GM12878 (cell line): ENCODE measurements at regions not wholly inside any gene's neighbourhood (a gene's known extent, or its start where the extent isn't known, plus 50 kb on each side); places are given as distances from the start of the nearest gene placed in this dataset.
A peak's percentile ranks its signal among the peaks of the same experiment; 100 is the strongest.

Experiments used
- ATAC-seq: fragments of 200-7000 bp; cut with Tn5 transposase; 3 replicates; pipeline ENCODE4 v1.9.1; 2020; ENCODE audit warnings: mild to moderate bottlenecking, moderate library complexity
- BruUV-seq: library from RNA; stranded (reverse); fragments of 400-500 nt; replicated peaks from 2 replicates; lab custom pipeline; 2021; lab: Mats Ljungman, UMichigan
- CTCF ChIA-PET: fragments of 300-600 bp; sonication (Branson Sonifier 250); formaldehyde crosslinking; extraction: SDS; loops from one replicate; lab custom pipeline; 2021; ENCODE audit warnings: inconsistent platforms; lab: Yijun Ruan, JAX
- POLR2A ChIA-PET: fragments of 350-600 bp; formaldehyde crosslinking; extraction: SDS; loops from one replicate; lab custom pipeline; 2021; ENCODE audit warnings: inconsistent platforms; lab: Charles Lee
- RAD21 ChIA-PET: fragments of 300-600 bp; sonication (Branson Sonifier 250); formaldehyde crosslinking; loops from one replicate; lab custom pipeline; 2023; ENCODE audit warnings: antibody characterized with exemption; ENCODE audit not compliant: unreplicated experiment; lab: Charles Lee
- SMC1A ChIA-PET: fragments of 300-600 bp; sonication (Branson Sonifier 250); formaldehyde crosslinking; loops from one replicate; lab custom pipeline; 2023; ENCODE audit not compliant: unreplicated experiment, uncharacterized antibody; lab: Charles Lee
- DNase-seq: peaks from one replicate; pipeline ENCODE4 v3.0.0-alpha.2; 2011; ENCODE audit warnings: low read depth, low spot score
- FAIRE-seq: peaks from 3 replicates; lab custom pipeline; 2011; peaks lifted over from hg19 to GRCh38; lab: Jason Lieb, UNC
- H2AFZ ChIP-seq: 2 replicates; pipeline ENCODE4 v1.6.0; 2011; ENCODE audit warnings: low read depth, low read length, control low read depth; ENCODE audit not compliant: control insufficient read depth
- H3K27ac ChIP-seq: 2 replicates; pipeline ENCODE4 v1.5.1; 2011; ENCODE audit warnings: control low read depth; ENCODE audit not compliant: control insufficient read depth, insufficient read depth
- H3K27me3 ChIP-seq, 2 experiments: replicated peaks in 1 of 2; 2 replicates each; pipeline versions ENCODE4 v1.6.0 to v1.6.1; 2011; ENCODE audit warnings: low read length in 1 of 2; ENCODE audit not compliant: control insufficient read depth in 2 of 2, insufficient read depth in 2 of 2
- H3K36me3 ChIP-seq, 2 experiments: 2 replicates each; pipeline ENCODE4 v1.5.1; 2011; ENCODE audit warnings: low read length in 1 of 2; ENCODE audit not compliant: control insufficient read depth in 2 of 2, insufficient read depth in 2 of 2
- H3K4me1 ChIP-seq: 2 replicates; pipeline ENCODE4 v1.6.1; 2011; ENCODE audit warnings: mild to moderate bottlenecking, low read length, moderate library complexity, mixed read lengths; ENCODE audit not compliant: control insufficient read depth, insufficient read depth
- H3K4me2 ChIP-seq: 2 replicates; pipeline ENCODE4 v1.6.0; 2011; ENCODE audit warnings: control low read depth; ENCODE audit not compliant: control insufficient read depth, insufficient read depth
- H3K4me3 ChIP-seq: fragments of 200-600 bp; sonication (generic); 2 replicates; pipeline ENCODE4 v1.5.1; 2016
- H3K79me2 ChIP-seq: 2 replicates; pipeline ENCODE4 v1.6.0; 2011; ENCODE audit warnings: low read length; ENCODE audit not compliant: control insufficient read depth, insufficient read depth
- H3K9ac ChIP-seq: 2 replicates; pipeline ENCODE4 v1.8.0; 2011; ENCODE audit warnings: low read length, control low read depth, mixed read lengths; ENCODE audit not compliant: control insufficient read depth, insufficient read depth
- H3K9me3 ChIP-seq: replicated peaks from 3 replicates; pipeline ENCODE4 v1.5.1; 2011; ENCODE audit warnings: mild to moderate bottlenecking, low read length; ENCODE audit not compliant: control insufficient read depth, insufficient read depth
- H4K20me1 ChIP-seq: 2 replicates; pipeline ENCODE4 v1.6.0; 2011; ENCODE audit not compliant: control insufficient read depth, insufficient read depth
- BHLHE40 ChIP-seq, 2 experiments: fragments of 450-650 bp in 1 of 2; IDR thresholded peaks; 2 replicates each; pipeline ENCODE4 v1.6.1; 2011 to 2017; ENCODE audit warnings: low read depth in 2 of 2, borderline replicate concordance in 1 of 2, improper control_type of control experiment in 1 of 2, low read length in 1 of 2, mild to moderate bottlenecking in 1 of 2
- CHD4 ChIP-seq: fragments of 200-600 bp; sonication (generic); IDR thresholded peaks from 2 replicates; pipeline ENCODE4 v1.6.1; 2016; ENCODE audit warnings: mild to moderate bottlenecking
- DPF2 ChIP-seq: fragments of 450-650 bp; IDR thresholded peaks from 2 replicates; pipeline ENCODE4 v1.6.1; 2017; ENCODE audit warnings: mild to moderate bottlenecking
- EED ChIP-seq: sonication (generic); IDR thresholded peaks from 2 replicates; pipeline ENCODE4 v1.6.1; 2016; ENCODE audit warnings: antibody characterized with exemption, low read depth
- ELK1 ChIP-seq: IDR thresholded peaks from 2 replicates; pipeline ENCODE4 v1.6.1; 2012; ENCODE audit warnings: low read depth, low read length, improper control_type of control experiment
- HCFC1 ChIP-seq: fragments of 150-350 bp; IDR thresholded peaks from 2 replicates; pipeline ENCODE4 v1.6.1; 2014; ENCODE audit warnings: low read length
- HDAC2 ChIP-seq: fragments of 200-600 bp; sonication (generic); IDR thresholded peaks from 2 replicates; pipeline ENCODE4 v1.6.1; 2017
- HDGF ChIP-seq: fragments of 450-650 bp; IDR thresholded peaks from 2 replicates; pipeline ENCODE4 v1.6.1; 2016; ENCODE audit warnings: antibody characterized with exemption
- LARP7 ChIP-seq: fragments of 450-650 bp; IDR thresholded peaks from 2 replicates; pipeline ENCODE4 v1.6.1; 2017; ENCODE audit warnings: mild to moderate bottlenecking
- MEF2A ChIP-seq: IDR thresholded peaks from 2 replicates; pipeline ENCODE4 v1.6.1; 2011; ENCODE audit warnings: low read depth, mild to moderate bottlenecking, low read length, moderate library complexity; ENCODE audit not compliant: insufficient read depth
- POLR2AphosphoS2 ChIP-seq: IDR thresholded peaks from 2 replicates; pipeline ENCODE4 v1.6.1; 2011; ENCODE audit warnings: low read depth, mild to moderate bottlenecking, low read length, improper control_type of control experiment, moderate library complexity
- POU2F2 ChIP-seq: IDR thresholded peaks from 3 replicates; pipeline ENCODE4 v1.6.1; 2011; ENCODE audit warnings: low read depth, mild to moderate bottlenecking, low read length, borderline replicate concordance
- RFX5 ChIP-seq: IDR thresholded peaks from 2 replicates; pipeline ENCODE4 v1.6.1; 2011; ENCODE audit warnings: low read depth, low read length, improper control_type of control experiment
- RUNX3 ChIP-seq: IDR thresholded peaks from 2 replicates; pipeline ENCODE4 v1.6.1; 2012; ENCODE audit warnings: low read length, inconsistent platforms
- SIN3A ChIP-seq: IDR thresholded peaks from 2 replicates; pipeline ENCODE4 v1.6.1; 2012; ENCODE audit warnings: low read depth, low read length, improper control_type of control experiment
- SIX5 ChIP-seq: IDR thresholded peaks from 2 replicates; pipeline ENCODE4 v1.6.1; 2011; ENCODE audit warnings: mild to moderate bottlenecking, low read depth, low read length, moderate library complexity; ENCODE audit not compliant: severe bottlenecking
- SREBF2 ChIP-seq: IDR thresholded peaks from 2 replicates; pipeline ENCODE4 v1.6.1; 2012; ENCODE audit warnings: mild to moderate bottlenecking, low read length
- SRF ChIP-seq, 2 experiments: IDR thresholded peaks; 2 replicates each; pipeline ENCODE4 v1.6.1; 2011; ENCODE audit warnings: low read depth in 2 of 2, low read length in 2 of 2, mild to moderate bottlenecking in 1 of 2, moderate library complexity in 1 of 2
- ZNF274 ChIP-seq: IDR thresholded peaks from one replicate; pipeline ENCODE4 v1.8.0; 2011; ENCODE audit not compliant: insufficient read length, insufficient read depth
- WGBS: methylation state at CpG from one replicate; pipeline ENCODE4 v1.1.6; 2016; ENCODE audit warnings: low lambda C conversion rate; ENCODE audit not compliant: insufficient replicate concordance, insufficient coverage; ENCODE audit errors: missing lambda C conversion rate; 5-methylcytosine and 5-hydroxymethylcytosine counted together
- in situ Hi-C: fragments of 300-500 bp; cut with MboI; formaldehyde crosslinking; loops from 9 replicates; pipeline ENCODE4 v1.14.3; 2018; ENCODE audit warnings: mixed read lengths
- intact Hi-C: fragments of 100-400 bp; cut with micrococcal nuclease; formaldehyde crosslinking; loops from one replicate; pipeline ENCODE4 v1.14.2; 2022; ENCODE audit not compliant: unreplicated experiment
- TF ChIP-seq, protein P1 (sequence below): fragments of 450-650 bp; IDR thresholded peaks from 2 replicates; pipeline ENCODE4 v1.6.1; 2017; ENCODE audit warnings: mild to moderate bottlenecking, moderate library complexity
- TF ChIP-seq, protein P2 (sequence below): fragments of 450-650 bp; IDR thresholded peaks from 2 replicates; pipeline ENCODE4 v1.6.1; 2017; ENCODE audit warnings: borderline replicate concordance

DNA sequence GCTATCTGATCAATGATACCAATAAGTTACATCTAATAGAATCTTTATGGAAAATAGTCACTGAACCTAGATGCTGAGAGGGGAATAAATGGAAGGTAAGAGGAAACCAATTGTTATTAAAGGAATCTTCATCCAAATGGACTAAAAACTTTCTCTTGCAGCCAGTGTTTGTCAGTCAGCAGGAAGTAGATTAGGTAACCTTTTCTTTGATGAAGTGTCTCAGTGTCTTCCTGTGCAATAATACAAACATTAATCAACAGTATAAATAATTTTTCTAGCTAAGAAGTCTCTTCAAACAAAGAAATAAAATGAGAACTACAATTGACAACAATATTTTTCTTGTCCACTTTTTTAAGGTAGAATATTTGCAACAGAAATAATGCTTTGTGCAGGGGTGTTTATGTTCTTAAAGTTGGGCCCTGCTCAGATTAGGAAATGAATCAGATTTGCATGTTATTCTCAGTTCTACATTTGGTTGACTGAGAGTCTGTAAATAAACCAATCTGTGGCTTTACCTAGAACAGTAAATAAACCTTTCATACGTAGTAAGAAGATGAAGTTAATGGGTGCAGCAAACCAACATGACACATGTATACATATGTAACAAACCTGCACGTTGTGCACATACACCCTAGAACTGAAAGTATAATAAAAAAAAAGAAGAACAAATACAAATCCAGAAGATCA lies 391.4 kb downstream of the MRPL39 start:
- WGBS: 0% methylated on average over 2 of the region's 2 CpGs
- Histone ChIP-seq H3K27ac (peak overlapping the region; percentile 8; the same call in 1 of the 2 replicates), H3K36me3 (no peaks in the 10 kb centered on the region), H3K4me2 (no peak overlapping the region), H4K20me1 (no peaks in the 10 kb centered on the region), H3K27me3 (no peaks in the 10 kb centered on the region), H3K4me1 (peaks cover 3% of the 10 kb centered on the region; the same call in 1 of the 2 replicates), H3K9me3 (peaks cover 6% of the 10 kb centered on the region), H3K9ac (no peak overlapping the region), H2AFZ (no peak overlapping the region; the same call in 1 of the 2 replicates), H3K79me2 (no peaks in the 10 kb centered on the region), H3K4me3 (no peak overlapping the region)
- RAD21 ChIA-PET: no interaction called here
- intact Hi-C loops: loop anchor here (10.0 kb wide), 1 partner anchor 321 kb away; no protein-coding TSS in a partner anchor
- SMC1A ChIA-PET: no interaction called here
- CTCF ChIA-PET: no interaction called here
- DNase-seq (peak; percentile 40), FAIRE-seq (peak; percentile 76), ATAC-seq (peak; percentile 96)
- POLR2A ChIA-PET: no interaction called here
- in situ Hi-C loops: no loop called here
- BruUV-seq: no TSS peak
- TF ChIP-seq ELK1: no peak
- no peak for TF ChIP-seq EED
- TF ChIP-seq, protein P1, sequence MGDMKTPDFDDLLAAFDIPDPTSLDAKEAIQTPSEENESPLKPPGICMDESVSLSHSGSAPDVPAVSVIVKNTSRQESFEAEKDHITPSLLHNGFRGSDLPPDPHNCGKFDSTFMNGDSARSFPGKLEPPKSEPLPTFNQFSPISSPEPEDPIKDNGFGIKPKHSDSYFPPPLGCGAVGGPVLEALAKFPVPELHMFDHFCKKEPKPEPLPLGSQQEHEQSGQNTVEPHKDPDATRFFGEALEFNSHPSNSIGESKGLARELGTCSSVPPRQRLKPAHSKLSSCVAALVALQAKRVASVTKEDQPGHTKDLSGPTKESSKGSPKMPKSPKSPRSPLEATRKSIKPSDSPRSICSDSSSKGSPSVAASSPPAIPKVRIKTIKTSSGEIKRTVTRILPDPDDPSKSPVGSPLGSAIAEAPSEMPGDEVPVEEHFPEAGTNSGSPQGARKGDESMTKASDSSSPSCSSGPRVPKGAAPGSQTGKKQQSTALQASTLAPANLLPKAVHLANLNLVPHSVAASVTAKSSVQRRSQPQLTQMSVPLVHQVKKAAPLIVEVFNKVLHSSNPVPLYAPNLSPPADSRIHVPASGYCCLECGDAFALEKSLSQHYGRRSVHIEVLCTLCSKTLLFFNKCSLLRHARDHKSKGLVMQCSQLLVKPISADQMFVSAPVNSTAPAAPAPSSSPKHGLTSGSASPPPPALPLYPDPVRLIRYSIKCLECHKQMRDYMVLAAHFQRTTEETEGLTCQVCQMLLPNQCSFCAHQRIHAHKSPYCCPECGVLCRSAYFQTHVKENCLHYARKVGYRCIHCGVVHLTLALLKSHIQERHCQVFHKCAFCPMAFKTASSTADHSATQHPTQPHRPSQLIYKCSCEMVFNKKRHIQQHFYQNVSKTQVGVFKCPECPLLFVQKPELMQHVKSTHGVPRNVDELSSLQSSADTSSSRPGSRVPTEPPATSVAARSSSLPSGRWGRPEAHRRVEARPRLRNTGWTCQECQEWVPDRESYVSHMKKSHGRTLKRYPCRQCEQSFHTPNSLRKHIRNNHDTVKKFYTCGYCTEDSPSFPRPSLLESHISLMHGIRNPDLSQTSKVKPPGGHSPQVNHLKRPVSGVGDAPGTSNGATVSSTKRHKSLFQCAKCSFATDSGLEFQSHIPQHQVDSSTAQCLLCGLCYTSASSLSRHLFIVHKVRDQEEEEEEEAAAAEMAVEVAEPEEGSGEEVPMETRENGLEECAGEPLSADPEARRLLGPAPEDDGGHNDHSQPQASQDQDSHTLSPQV: no peak
- no peak for TF ChIP-seq SRF (IDR thresholded peaks at IDR 0.05; ENCODE audit: low read depth in 2 of 2, low read length in 2 of 2)
- TF ChIP-seq, protein P2, sequence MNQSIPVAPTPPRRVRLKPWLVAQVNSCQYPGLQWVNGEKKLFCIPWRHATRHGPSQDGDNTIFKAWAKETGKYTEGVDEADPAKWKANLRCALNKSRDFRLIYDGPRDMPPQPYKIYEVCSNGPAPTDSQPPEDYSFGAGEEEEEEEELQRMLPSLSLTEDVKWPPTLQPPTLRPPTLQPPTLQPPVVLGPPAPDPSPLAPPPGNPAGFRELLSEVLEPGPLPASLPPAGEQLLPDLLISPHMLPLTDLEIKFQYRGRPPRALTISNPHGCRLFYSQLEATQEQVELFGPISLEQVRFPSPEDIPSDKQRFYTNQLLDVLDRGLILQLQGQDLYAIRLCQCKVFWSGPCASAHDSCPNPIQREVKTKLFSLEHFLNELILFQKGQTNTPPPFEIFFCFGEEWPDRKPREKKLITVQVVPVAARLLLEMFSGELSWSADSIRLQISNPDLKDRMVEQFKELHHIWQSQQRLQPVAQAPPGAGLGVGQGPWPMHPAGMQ: no peak
- peak; percentile 86 for TF ChIP-seq MEF2A
- peak; percentile 81 for TF ChIP-seq RUNX3
- no peak for TF ChIP-seq SIX5
- TF ChIP-seq LARP7: no peak
- no peak for TF ChIP-seq CHD4
- no peak for TF ChIP-seq SREBF2
- TF ChIP-seq SIN3A: no peak
- TF ChIP-seq HDGF: no peak
- TF ChIP-seq POU2F2: peak; percentile 91
- TF ChIP-seq HCFC1: no peak
- no peak for TF ChIP-seq ZNF274
- TF ChIP-seq RFX5: no peak
- TF ChIP-seq POLR2AphosphoS2: no peak
- no peak for TF ChIP-seq HDAC2
- TF ChIP-seq BHLHE40 (IDR thresholded peaks at IDR 0.05; ENCODE audit: borderline replicate concordance in 1 of 2, low read depth in 2 of 2, low read length in 1 of 2): 0 out of 4 replicates have a peak, but pooled peaks of 1 of the 2 experiments have one; percentile 11
- no peak for TF ChIP-seq DPF2
